Cerebellar cortex (tissue), 1 donor: ENCODE measurements at regions not wholly inside any gene's neighbourhood (a gene's known extent, or its start where the extent isn't known, plus 50 kb on each side); places are given as distances from the start of the nearest gene placed in this dataset.

Experiments
- DNase-seq: peaks from one replicate; pipeline ENCODE4 v3.0.0-alpha.2; 2015; ENCODE audit warnings: low spot score

GRCh38 chr9:89722712-89723111 is 117.9 kb downstream of the GADD45G start:
- DNase-seq = no peak

GRCh38 chr9:89723469-89724100 is 118.8 kb downstream of the GADD45G start:
- DNase-seq = no peak

GRCh38 chr9:89724659-89725058 is 119.8 kb downstream of the GADD45G start:
- no peak for DNase-seq

- DNase-seq = no peak
Observed at GRCh38 chr9:89725271-89725670, 120.5 kb downstream of the GADD45G start.

GRCh38 chr9:89729954-89730530 is 125.2 kb downstream of the GADD45G start:
- no peak for DNase-seq

GRCh38 chr9:89730715-89731114 is 125.9 kb downstream of the GADD45G start:
- no peak for DNase-seq

GRCh38 chr9:89731262-89732182 is 126.7 kb downstream of the GADD45G start:
- no peak for DNase-seq

GRCh38 chr9:89732295-89732938 is 127.6 kb downstream of the GADD45G start:
- DNase-seq = no peak

GRCh38 chr9:89732939-89733324 is 128.1 kb downstream of the GADD45G start:
- DNase-seq = no peak

GRCh38 chr9:89734600-89735041 is 129.8 kb downstream of the GADD45G start:
- no peak for DNase-seq

- no peak for DNase-seq
Observed at GRCh38 chr9:89738137-89738932, 133.5 kb downstream of the GADD45G start.

GRCh38 chr9:89739511-89739910 is 134.7 kb downstream of the GADD45G start:
- no peak for DNase-seq

GRCh38 chr9:89739916-89740315 is 135.1 kb downstream of the GADD45G start:
- no peak for DNase-seq

- no peak for DNase-seq
Observed at GRCh38 chr9:89740722-89741121, 135.9 kb downstream of the GADD45G start.

- DNase-seq = no peak
Observed at GRCh38 chr9:89742660-89743059, 137.8 kb downstream of the GADD45G start.

- DNase-seq = no peak
Observed at GRCh38 chr9:89743216-89743572, 138.4 kb downstream of the GADD45G start.

GRCh38 chr9:89743573-89744254 is 138.9 kb downstream of the GADD45G start:
- peak; percentile 73 for DNase-seq

- DNase-seq = no peak
Observed at GRCh38 chr9:89744255-89744648, 139.4 kb downstream of the GADD45G start.

GRCh38 chr9:89744730-89745129 is 139.9 kb downstream of the GADD45G start:
- DNase-seq = no peak

- no peak for DNase-seq
Observed at GRCh38 chr9:89745601-89746376, 141.0 kb downstream of the GADD45G start.
